Liver (tissue), 8 donors: ENCODE measurements at regions not wholly inside any gene's neighbourhood (a gene's known extent, or its start where the extent isn't known, plus 50 kb on each side); places are given as distances from the start of the nearest gene placed in this dataset.

Experiments
- DNase-seq: peaks from one replicate; pipeline ENCODE4 v3.0.0-alpha.2; 2017; ENCODE audit warnings: low spot score
- H3K27ac ChIP-seq, 2 donors: one replicate each; pipeline ENCODE4 v1.7.0; 2013; ENCODE audit warnings: inconsistent platforms in 2 of 2, low read length in 2 of 2, control low read depth in 1 of 2, low read depth in 1 of 2, mild to moderate bottlenecking in 1 of 2
- H3K27me3 ChIP-seq, 4 donors: one replicate each; pipeline versions ENCODE4 v1.6.1 to v1.7.0; 2013; ENCODE audit warnings: low read length in 3 of 4, inconsistent platforms in 1 of 4, mild to moderate bottlenecking in 1 of 4, moderate library complexity in 1 of 4; ENCODE audit not compliant: control insufficient read depth in 4 of 4, insufficient read depth in 4 of 4
- H3K36me3 ChIP-seq, 4 donors: one replicate each; pipeline versions ENCODE4 v1.6.1 to v1.7.0; 2013; ENCODE audit warnings: low read length in 3 of 4, mild to moderate bottlenecking in 3 of 4, low read depth in 1 of 4, moderate library complexity in 1 of 4; ENCODE audit not compliant: control insufficient read depth in 4 of 4, insufficient read depth in 3 of 4
- H3K4me1 ChIP-seq, 4 donors: one replicate each; pipeline versions ENCODE4 v1.6.1 to v1.7.0; 2013; ENCODE audit warnings: low read length in 3 of 4, mild to moderate bottlenecking in 3 of 4, moderate library complexity in 1 of 4; ENCODE audit not compliant: control insufficient read depth in 4 of 4, insufficient read depth in 4 of 4
- H3K4me3 ChIP-seq, 3 donors: one replicate each; pipeline versions ENCODE4 v1.6.1 to v1.7.0; 2013; ENCODE audit warnings: low read length in 3 of 3, control low read depth in 1 of 3, low read depth in 1 of 3, mild to moderate bottlenecking in 1 of 3
- H3K9ac ChIP-seq, 2 donors: one replicate each; pipeline ENCODE4 v1.7.0; 2013; ENCODE audit warnings: low read length in 2 of 2, mild to moderate bottlenecking in 2 of 2, moderate library complexity in 2 of 2, control low read depth in 1 of 2, low read depth in 1 of 2
- H3K9me3 ChIP-seq, 4 donors: one replicate each; pipeline versions ENCODE4 v1.6.1 to v1.7.0; 2013; ENCODE audit warnings: low read length in 3 of 4; ENCODE audit not compliant: control insufficient read depth in 4 of 4
- EGR1 ChIP-seq, 2 donors: IDR thresholded peaks; 2 replicates each; pipeline ENCODE4 v1.6.1; 2016 to 2018; ENCODE audit warnings: antibody characterized with exemption in 2 of 2, low read depth in 2 of 2
- FOXA1 ChIP-seq: IDR thresholded peaks from 2 replicates; pipeline ENCODE4 v1.6.1; 2016; ENCODE audit warnings: antibody characterized with exemption
- FOXA2 ChIP-seq: IDR thresholded peaks from 2 replicates; pipeline ENCODE4 v1.6.1; 2016; ENCODE audit warnings: antibody characterized with exemption
- GABPA ChIP-seq, 2 donors: IDR thresholded peaks in 1 of 2; conservative IDR thresholded peaks in 1 of 2; 2 replicates each; pipeline ENCODE4 v1.6.1; 2016; ENCODE audit warnings: antibody characterized with exemption in 2 of 2, mild to moderate bottlenecking in 1 of 2, moderate library complexity in 1 of 2
- HNF4A ChIP-seq, 2 donors: conservative IDR thresholded peaks; 2 replicates each; pipeline ENCODE4 v1.6.1; 2016; ENCODE audit warnings: antibody characterized with exemption in 2 of 2, mild to moderate bottlenecking in 2 of 2
- HNF4G ChIP-seq: IDR thresholded peaks from 2 replicates; pipeline ENCODE4 v1.6.1; 2016; ENCODE audit warnings: antibody characterized with exemption
- JUND ChIP-seq, 2 donors: IDR thresholded peaks; 2 replicates each; pipeline ENCODE4 v1.6.1; 2016; ENCODE audit warnings: antibody characterized with exemption in 2 of 2
- NR2F2 ChIP-seq: IDR thresholded peaks from 2 replicates; pipeline ENCODE4 v1.6.1; 2016; ENCODE audit warnings: antibody characterized with exemption
- RAD21 ChIP-seq, 2 donors: IDR thresholded peaks; 2 replicates each; pipeline ENCODE4 v1.6.1; 2016; ENCODE audit warnings: antibody characterized with exemption in 2 of 2, mild to moderate bottlenecking in 2 of 2
- RXRA ChIP-seq, 2 donors: IDR thresholded peaks; 2 replicates each; pipeline ENCODE4 v1.6.1; 2017 to 2018; ENCODE audit warnings: antibody characterized with exemption in 2 of 2, mild to moderate bottlenecking in 1 of 2
- SP1 ChIP-seq: IDR thresholded peaks from 2 replicates; pipeline ENCODE4 v1.6.1; 2018; ENCODE audit warnings: antibody characterized with exemption, mild to moderate bottlenecking
- TAF1 ChIP-seq: conservative IDR thresholded peaks from 2 replicates; pipeline ENCODE4 v1.6.1; 2016; ENCODE audit warnings: antibody characterized with exemption, mild to moderate bottlenecking
- YY1 ChIP-seq: IDR thresholded peaks from 2 replicates; pipeline ENCODE4 v1.6.1; 2016; ENCODE audit warnings: antibody characterized with exemption, mild to moderate bottlenecking
- WGBS: extraction: QIAGEN DNeasy Blood & Tissue Kit; methylation state at CpG from one replicate; pipeline ENCODE4 v1.1.7; 2013; 5-methylcytosine and 5-hydroxymethylcytosine counted together
- TF ChIP-seq, protein P1 (sequence below): fragments of 150-350 bp; IDR thresholded peaks from 2 replicates; pipeline ENCODE4 v1.5.1; 2017; ENCODE audit warnings: improper control_type of control experiment, low read depth, low read length; ENCODE audit not compliant: missing input control
- TF ChIP-seq, protein P2 (sequence below): IDR thresholded peaks from 2 replicates; pipeline ENCODE4 v1.6.1; 2016; ENCODE audit warnings: antibody characterized with exemption
- TF ChIP-seq, protein P3 (sequence below): IDR thresholded peaks from 2 replicates; pipeline ENCODE4 v1.6.1; 2016; ENCODE audit warnings: antibody characterized with exemption
- TF ChIP-seq, protein P4 (sequence below): IDR thresholded peaks from 2 replicates; pipeline ENCODE4 v1.6.1; 2016; ENCODE audit warnings: antibody characterized with exemption
- TF ChIP-seq, protein P5 (sequence below): IDR thresholded peaks from 2 replicates; pipeline ENCODE4 v1.6.1; 2016; ENCODE audit warnings: antibody characterized with exemption, mild to moderate bottlenecking
- donor health status: healthy.
- donor health status: healthy.
- donor health status: healthy.
- donor health status: healthy.
- donor health status: healthy.

DNA sequence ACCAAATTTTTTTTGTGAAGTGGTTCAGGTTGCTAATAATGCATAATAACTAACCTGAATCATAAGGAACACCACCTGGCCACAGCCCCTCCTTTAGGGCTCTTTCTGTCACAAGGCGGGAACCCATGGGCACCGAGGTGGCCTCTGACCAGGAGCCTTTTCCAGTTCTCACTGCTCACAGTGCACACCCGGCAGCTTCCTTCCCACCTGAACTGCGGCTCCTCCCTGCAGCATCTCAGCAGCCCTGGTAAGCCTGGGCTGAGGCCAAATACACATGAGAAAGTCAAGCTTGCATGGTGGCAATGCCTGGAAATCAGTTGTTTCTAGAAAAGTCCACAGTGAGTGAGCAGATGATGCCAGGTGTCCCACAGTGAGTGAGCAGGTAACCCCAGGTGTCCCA lies 77.6 kb upstream of the SNTG2 start:
- Histone ChIP-seq H3K9ac (no peak overlapping the region), H3K4me1 (no peaks in the 10 kb centered on the region), H3K4me3 (no peak overlapping the region), H3K9me3 (no peaks in the 10 kb centered on the region), H3K27me3 (no peaks in the 10 kb centered on the region), H3K27ac (no peak overlapping the region), H3K36me3 (no peaks in the 10 kb centered on the region)
- DNase-seq: no peak
- TF ChIP-seq, protein P1, sequence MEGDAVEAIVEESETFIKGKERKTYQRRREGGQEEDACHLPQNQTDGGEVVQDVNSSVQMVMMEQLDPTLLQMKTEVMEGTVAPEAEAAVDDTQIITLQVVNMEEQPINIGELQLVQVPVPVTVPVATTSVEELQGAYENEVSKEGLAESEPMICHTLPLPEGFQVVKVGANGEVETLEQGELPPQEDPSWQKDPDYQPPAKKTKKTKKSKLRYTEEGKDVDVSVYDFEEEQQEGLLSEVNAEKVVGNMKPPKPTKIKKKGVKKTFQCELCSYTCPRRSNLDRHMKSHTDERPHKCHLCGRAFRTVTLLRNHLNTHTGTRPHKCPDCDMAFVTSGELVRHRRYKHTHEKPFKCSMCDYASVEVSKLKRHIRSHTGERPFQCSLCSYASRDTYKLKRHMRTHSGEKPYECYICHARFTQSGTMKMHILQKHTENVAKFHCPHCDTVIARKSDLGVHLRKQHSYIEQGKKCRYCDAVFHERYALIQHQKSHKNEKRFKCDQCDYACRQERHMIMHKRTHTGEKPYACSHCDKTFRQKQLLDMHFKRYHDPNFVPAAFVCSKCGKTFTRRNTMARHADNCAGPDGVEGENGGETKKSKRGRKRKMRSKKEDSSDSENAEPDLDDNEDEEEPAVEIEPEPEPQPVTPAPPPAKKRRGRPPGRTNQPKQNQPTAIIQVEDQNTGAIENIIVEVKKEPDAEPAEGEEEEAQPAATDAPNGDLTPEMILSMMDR: no peak
- no peak for TF ChIP-seq TAF1
- no peak for TF ChIP-seq FOXA1
- TF ChIP-seq, protein P2, sequence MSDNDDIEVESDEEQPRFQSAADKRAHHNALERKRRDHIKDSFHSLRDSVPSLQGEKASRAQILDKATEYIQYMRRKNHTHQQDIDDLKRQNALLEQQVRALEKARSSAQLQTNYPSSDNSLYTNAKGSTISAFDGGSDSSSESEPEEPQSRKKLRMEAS: no peak
- TF ChIP-seq YY1: no peak
- WGBS: 78% methylated on average over 4 of the region's 4 CpGs

DNA sequence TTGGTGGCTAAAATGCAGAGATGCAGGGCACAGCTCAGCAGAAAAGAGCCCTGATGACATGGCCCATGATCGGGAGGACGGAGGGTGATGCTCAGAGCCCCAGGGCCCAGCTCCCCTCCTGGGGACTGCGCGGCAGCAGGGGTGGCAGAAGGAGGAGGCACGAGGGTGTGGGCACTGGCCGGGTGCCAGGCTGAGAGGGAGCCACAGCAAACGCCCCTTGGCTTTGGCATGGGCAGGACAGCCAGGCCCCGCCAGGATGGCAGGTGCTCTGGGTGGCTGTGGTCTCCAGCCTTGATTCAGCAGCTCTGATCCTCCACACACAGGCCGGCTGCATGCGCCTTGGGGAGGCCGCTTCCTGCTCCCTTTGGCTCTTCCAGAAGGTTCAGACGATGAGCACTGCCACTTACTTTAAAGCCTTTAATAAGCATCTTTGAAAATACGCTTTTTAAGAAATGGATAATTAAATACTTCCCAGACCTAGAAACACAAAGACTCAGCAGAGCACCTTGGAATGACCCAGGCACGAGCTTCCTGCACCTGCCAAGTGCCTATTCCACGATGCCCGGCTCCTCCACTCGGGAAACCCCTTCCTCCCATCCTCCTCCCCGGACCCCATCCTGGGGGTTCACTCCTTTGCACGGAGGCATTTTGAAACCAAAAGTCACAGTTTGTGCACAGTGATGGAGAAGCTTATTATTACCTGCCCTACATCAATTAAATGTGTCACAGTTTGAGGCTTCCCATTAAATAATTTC lies 78.5 kb upstream of the SNTG2 start:
- H3K9ac ChIP-seq: no peak overlapping the region
- H3K4me1 ChIP-seq: no peaks in the 10 kb centered on the region
- TF ChIP-seq HNF4A (conservative IDR thresholded peaks at IDR 0.05) (no peak), HNF4G (no peak), TAF1 (no peak), RAD21 (IDR thresholded peaks at IDR 0.05) (no peak), SP1 (no peak), FOXA2 (no peak), NR2F2 (no peak), GABPA (IDR thresholded peaks at IDR 0.05 in 1 of 2, conservative IDR thresholded peaks at IDR 0.05 in 1 of 2) (no peak), RXRA (IDR thresholded peaks at IDR 0.05) (no peak), YY1 (no peak), FOXA1 (no peak), JUND (IDR thresholded peaks at IDR 0.05) (no peak), EGR1 (IDR thresholded peaks at IDR 0.05; ENCODE audit: low read depth in 2 of 2) (no peak)
- TF ChIP-seq, protein P3, sequence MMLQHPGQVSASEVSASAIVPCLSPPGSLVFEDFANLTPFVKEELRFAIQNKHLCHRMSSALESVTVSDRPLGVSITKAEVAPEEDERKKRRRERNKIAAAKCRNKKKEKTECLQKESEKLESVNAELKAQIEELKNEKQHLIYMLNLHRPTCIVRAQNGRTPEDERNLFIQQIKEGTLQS: no peak
- TF ChIP-seq, protein P4, sequence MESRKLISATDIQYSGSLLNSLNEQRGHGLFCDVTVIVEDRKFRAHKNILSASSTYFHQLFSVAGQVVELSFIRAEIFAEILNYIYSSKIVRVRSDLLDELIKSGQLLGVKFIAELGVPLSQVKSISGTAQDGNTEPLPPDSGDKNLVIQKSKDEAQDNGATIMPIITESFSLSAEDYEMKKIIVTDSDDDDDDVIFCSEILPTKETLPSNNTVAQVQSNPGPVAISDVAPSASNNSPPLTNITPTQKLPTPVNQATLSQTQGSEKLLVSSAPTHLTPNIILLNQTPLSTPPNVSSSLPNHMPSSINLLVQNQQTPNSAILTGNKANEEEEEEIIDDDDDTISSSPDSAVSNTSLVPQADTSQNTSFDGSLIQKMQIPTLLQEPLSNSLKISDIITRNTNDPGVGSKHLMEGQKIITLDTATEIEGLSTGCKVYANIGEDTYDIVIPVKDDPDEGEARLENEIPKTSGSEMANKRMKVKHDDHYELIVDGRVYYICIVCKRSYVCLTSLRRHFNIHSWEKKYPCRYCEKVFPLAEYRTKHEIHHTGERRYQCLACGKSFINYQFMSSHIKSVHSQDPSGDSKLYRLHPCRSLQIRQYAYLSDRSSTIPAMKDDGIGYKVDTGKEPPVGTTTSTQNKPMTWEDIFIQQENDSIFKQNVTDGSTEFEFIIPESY: no peak
- TF ChIP-seq, protein P2: no peak
- TF ChIP-seq, protein P1: no peak
- TF ChIP-seq, protein P5, sequence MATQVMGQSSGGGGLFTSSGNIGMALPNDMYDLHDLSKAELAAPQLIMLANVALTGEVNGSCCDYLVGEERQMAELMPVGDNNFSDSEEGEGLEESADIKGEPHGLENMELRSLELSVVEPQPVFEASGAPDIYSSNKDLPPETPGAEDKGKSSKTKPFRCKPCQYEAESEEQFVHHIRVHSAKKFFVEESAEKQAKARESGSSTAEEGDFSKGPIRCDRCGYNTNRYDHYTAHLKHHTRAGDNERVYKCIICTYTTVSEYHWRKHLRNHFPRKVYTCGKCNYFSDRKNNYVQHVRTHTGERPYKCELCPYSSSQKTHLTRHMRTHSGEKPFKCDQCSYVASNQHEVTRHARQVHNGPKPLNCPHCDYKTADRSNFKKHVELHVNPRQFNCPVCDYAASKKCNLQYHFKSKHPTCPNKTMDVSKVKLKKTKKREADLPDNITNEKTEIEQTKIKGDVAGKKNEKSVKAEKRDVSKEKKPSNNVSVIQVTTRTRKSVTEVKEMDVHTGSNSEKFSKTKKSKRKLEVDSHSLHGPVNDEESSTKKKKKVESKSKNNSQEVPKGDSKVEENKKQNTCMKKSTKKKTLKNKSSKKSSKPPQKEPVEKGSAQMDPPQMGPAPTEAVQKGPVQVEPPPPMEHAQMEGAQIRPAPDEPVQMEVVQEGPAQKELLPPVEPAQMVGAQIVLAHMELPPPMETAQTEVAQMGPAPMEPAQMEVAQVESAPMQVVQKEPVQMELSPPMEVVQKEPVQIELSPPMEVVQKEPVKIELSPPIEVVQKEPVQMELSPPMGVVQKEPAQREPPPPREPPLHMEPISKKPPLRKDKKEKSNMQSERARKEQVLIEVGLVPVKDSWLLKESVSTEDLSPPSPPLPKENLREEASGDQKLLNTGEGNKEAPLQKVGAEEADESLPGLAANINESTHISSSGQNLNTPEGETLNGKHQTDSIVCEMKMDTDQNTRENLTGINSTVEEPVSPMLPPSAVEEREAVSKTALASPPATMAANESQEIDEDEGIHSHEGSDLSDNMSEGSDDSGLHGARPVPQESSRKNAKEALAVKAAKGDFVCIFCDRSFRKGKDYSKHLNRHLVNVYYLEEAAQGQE: no peak
- no peak overlapping the region for H3K27ac ChIP-seq
- H3K27me3 ChIP-seq: no peaks in the 10 kb centered on the region
- no peaks in the 10 kb centered on the region for H3K9me3 ChIP-seq
- H3K36me3 ChIP-seq: no peaks in the 10 kb centered on the region
- 74% methylated on average over 19 of the region's 19 CpGs for WGBS
- DNase-seq: no peak
- H3K4me3 ChIP-seq: no peak overlapping the region
